HCEC 1CT (cell line): ENCODE measurements at regions not wholly inside any gene's neighbourhood (a gene's known extent, or its start where the extent isn't known, plus 50 kb on each side); places are given as distances from the start of the nearest gene placed in this dataset.

ENCODE experiments used
- DNase-seq: peaks from one replicate; pipeline ENCODE4 v3.0.0-alpha.2; 2017

DNA sequence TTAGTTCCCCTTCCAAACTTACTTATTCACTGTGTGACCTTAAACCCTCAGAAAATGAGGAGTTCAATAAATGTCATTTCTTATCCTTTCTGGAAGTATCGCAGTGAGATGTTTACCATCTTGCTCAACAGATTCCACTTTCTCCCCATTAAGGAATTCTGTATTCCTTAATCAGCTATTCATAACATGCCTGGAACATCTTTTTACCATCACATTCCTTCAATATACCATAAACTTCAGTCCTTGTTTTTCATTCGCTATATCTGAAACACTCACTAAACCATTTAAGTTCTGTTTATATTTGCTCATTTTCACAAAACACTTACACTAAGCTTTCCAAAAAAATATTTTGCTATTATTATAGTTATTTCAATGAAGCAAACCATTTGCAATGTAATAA is 1158.6 kb downstream of the CDH12 start:
- DNase-seq = no peak

DNA sequence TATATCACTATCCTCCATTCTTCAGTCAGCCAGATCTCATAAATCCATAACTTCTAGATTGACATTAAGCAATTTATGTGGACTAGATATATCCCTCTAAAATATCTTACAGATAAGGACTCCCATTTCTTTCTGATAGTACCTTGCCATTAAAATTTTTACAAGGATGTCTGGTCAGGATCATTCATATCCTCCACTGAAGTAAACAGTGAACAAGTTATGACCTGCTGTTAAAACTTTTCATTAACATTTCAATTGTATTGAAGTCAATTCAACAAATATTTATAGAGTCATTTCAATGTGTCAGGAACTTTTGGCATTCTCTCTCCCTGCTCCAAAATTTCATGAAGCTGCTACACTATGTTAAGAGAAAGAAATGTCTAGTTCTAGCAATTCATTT is 1159.6 kb downstream of the CDH12 start:
- no peak for DNase-seq

DNA sequence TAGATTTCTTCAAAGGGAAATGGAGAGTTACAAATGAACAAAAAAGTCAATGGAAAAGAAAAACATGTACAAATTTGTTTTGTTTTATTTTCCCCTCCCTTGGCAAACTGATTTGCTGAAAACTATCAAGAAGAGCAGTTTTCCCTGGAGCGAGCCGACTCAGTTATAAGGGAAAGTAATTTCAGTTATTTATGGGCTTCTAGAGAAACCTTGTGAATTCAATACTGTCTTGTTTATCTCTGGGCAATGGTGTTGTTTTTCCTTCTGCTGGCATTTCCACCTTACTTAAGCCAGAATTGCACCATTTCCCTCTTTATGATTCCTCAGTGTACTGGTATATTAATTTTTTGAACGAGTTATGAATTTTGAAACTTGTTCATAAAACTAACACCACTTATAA is 1163.6 kb downstream of the CDH12 start:
- DNase-seq = peak; percentile 9

DNA sequence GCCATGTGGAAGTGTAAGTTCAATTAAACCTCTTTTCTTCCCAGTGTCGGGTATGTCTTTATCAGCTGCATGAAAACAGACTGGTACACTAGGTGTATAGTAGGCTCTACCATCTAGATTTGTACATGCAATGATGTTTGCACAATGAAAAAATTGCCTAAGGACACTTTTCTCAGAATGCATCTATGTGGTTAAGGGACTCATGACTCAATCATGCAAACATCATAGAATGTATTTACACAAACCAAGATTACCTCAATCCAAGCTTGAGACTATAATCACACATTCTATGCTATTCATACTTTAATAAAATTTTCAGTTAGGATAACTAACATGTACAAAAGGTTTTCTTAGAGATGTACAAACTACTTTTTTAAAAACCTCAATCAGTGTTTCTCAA is 1164.5 kb downstream of the CDH12 start:
- DNase-seq = peak; percentile 78

DNA sequence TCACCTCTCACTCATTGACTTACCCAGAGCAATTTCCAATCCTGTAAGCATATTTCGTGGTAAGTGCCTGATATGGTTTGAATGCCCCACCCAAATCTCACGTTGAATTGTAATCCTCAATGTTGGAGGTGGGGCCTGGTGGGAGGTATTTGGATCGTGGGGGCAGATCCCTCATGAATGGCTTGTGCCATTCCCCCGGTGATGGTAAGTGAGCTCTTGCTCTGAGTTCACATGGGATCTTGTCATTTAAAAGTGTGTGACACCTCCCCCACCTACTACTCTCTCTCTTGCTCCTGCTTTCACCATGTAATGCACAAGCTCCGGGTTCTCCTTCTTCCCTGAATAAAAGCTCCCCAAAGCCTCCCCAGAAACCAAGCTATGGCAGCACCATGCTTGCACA is 1165.5 kb downstream of the CDH12 start:
- no peak for DNase-seq

DNA sequence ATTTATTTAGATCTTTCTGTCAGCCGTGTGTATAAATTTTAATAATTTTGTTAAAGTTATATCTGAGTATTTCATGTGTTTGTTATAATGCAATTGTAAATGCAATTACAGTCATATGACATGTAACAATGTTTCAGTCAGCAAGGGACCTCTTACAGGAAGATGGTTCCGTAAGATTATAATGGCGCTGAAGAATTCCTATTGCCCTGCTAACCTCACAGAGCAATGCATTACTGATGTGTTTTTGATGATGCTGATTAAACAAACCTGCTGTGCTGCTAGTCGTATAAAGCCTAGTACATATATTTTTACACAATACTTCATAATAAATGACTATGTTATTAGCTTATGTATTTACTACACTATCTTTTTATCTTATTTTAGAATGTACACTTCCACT is 1166.4 kb downstream of the CDH12 start:
- DNase-seq = no peak

DNA sequence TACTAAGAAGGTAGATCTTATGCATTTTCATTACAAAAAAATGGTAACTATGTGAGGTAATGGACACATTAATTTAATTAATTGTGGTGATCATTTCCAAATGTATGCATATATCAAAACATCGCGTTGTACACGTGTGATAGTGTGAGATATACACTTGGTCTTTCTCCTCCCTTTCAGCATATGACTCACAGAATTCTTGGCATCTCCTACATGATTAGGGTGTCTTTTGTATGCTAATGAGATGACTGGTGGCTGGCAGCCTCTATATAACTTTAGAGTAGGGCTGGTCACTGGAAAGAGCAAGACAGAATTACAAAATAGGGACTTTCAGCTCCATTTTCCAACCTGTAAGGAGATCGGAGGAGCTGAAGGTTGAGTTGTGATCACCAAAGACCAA is 1167.6 kb downstream of the CDH12 start:
- DNase-seq = peak; percentile 23

DNA sequence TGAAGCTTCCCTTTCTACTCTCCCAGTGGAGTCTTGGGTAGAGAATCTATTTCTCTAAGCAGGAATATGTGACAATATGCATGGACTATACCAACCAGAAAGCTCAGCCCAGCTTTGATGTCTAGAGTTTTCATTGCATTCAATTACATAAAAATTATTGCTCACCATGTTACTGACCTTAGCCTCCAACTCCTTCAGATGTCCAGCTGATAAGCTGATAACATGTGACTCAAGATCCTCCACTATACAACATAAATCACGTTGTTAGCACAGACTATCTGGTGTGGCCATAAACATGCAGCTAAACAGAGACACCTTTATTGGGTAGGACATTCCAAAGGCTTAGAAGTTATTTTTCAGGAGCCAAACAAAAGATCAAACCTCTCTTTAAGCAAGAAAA is 1168.2 kb downstream of the CDH12 start:
- DNase-seq = no peak

DNA sequence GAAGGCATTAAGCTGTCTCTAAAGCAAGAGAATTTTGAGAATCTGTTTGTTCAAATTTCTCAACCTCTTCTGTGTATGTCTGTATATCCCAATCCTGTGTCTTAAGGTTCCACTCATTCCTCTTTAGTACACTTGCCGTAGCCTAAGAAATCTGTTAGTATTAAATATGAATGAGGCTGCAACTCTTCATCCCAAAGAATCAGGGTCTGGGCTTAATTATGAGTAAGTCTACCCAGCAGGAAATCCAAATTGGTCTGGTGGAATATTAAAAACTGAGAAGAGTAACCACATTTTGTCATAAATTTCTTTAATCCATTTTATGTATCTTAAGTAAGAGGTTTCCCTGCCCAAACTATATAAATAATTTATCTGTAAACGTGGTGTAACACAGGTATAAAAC is 1171.2 kb downstream of the CDH12 start:
- no peak for DNase-seq

DNA sequence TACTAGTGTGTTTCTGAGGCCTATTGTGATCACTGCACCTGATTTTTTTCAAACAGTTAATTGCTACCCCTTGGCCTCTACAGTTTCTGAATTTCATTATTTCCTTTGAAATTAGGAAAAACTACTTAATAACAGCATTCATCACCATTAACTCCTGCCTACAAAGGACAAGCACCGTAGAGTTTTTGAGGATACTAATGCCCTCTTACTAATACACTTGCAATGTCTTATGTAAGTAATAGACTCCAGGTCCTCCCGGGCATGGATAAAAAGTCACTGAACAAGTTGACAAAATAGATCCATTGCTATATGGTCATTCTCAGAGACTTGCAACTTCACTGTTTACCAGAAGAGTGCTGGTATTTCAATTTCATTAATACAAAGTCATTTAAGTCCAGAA is 1172.5 kb downstream of the CDH12 start:
- DNase-seq = peak; percentile 64

DNA sequence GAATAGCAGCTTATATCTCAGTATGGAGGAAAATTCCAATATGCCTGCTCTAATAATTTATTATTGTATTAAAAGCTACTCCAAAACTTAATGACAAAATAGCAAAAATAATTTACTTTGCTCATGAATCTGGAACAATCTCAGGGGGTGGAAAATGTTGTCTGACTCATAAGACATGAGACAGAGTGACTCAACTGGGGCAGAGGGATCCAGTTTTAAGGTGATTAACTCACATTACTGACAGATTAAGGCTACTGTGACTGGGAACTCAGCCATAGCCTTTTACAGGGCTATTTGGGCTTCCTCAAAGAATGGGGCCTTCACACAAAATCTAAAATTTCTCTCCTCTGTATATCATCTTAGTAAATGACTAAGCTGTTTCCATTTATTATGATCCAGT is 1172.9 kb downstream of the CDH12 start:
- peak; percentile 92 for DNase-seq

DNA sequence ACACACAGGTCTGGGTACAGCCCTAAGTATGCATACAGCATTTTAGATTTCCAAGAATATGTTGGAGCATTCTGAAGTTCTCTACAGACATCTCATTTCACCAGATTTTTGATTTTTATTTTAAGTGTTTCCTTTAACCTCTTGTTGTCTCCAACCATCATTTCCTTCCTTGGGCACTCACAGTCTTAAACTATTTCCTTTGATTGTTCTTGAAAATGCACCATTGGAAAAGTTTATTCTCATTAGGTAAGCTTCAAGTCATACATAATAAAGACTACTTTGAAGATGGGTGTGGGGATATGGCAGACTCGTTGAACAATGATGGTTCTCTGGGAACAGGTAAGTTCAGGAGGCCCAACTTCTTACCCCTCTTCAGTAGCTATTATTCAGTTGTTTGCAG is 1174.6 kb downstream of the CDH12 start:
- no peak for DNase-seq

DNA sequence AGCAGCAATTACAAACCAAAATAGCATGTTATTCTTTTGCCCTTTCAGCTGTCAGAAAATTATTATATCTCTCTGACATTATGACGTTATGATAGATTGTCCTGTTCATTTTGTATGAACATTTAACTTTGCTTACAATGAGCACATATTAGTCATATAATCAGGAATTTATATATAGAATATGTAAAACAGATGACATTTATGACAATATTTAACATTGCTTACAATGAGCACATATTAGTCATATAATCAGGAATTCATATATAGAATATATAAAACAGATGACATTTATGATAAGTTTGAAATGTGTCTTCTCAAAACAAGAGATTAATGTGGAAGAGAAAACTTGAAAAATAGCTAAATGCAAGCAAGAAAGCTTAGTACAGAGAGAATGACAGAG is 1180.2 kb downstream of the CDH12 start:
- DNase-seq = peak; percentile 6

DNA sequence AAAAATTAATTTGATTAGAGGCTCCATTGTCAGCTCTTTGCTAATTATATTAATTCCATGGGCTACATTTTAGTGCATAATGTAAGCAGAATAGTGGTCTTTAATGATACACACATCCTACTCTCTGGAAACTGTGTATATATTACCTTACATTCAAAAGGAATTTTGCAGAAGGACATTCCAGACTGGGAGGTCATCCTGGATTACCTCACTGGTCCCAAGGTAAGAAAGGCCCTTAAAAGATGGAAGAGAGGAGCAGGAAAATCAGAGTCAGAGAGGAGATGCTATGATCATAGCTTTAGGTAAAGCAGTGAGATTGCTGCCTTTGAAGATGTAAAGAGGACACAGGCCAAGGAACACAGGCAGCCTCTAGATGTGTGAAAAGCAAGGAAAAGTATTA is 1180.8 kb downstream of the CDH12 start:
- no peak for DNase-seq

DNA sequence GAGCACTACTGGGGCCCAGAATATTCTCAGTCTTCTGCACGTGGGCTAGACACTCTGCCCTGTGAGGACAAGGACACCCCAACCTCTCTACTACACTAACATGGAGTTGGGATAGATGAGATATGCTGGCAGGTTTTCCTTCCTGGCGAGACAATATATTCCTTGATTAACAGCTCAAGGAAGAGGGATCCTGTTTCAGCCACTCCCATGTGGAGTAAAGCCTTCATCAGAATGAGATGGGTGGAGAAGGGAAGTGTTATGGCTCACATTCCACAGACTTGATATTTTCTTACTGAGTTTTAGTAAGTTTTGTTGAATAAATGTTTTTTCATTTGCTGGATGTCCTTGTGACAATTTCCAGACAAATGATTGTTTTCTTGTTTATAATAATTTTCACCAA is 1187.6 kb downstream of the CDH12 start:
- no peak for DNase-seq

DNA sequence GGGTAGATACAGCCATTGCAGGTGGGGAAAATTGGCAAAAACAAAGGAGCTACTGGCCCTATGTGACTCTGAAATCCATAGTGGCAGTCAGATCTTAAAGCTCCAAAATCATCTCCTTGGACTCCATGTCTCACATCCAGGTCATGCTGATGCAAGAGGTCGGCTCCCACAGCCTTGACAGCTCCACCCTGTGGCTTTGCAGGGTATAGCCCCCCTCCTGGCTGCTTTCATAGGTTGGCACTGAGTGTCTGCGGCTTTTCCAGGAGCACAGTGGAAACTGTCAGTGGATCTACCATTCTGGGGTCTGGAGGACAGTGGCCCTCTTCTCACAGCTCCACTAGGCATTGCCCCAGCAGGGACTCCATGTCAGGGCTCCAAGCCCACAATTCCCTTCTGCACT is 1190.1 kb downstream of the CDH12 start:
- DNase-seq = no peak

DNA sequence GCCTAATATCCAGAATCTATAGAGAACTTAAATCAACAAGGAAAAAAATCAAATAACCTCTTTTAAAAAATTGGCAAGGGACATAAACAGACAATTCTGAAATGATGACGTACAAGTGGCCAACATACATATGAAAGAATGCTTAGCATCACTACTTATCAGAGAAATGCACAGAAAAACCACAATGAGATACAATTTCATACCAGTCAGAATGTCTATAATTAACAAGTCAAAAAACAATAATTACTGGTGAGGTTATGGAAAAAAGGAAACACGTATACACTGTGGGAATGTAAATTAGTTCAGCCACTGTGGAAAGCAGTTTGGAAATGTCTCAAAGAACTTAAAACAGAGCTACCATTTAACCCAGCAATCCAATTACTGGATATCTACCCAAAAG is 1192.0 kb downstream of the CDH12 start:
- no peak for DNase-seq

DNA sequence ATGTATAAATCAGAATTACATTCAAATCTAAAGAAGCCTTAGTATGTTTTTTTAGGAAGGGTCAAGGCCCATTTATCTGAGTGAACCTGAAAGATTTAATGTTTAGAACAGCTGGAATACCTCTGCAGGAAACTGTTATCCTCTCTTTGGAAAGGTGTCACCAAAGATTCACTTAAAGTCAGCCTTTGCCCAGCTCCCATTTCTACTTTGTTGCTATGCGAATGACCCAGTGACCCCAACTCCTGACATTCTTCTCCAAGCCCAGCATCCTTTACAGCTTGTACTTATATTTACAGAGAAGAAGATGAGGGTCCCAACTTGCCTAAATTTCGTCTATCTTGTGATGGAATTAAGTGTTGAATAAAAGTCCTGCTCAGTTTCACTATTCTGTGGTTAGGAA is 1198.6 kb downstream of the CDH12 start:
- no peak for DNase-seq

DNA sequence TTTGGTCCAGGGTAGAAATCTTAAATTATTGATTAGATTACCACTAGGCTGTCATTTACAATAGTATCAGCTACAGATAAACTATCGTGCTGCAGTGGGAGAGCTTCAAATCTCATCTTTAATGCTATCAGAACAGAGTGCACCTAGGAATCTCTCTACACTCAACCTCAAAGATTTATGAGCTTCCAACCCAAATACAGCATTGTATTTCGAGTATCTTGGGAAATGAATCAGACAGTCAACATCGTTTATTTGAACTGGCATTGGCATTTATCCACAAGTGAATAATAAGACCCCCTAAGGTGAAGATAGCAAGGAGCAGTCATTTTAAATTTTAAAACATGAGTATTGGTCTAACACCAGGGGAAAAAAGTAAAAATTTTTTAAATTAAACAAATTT is 1203.2 kb downstream of the CDH12 start:
- DNase-seq = no peak

DNA sequence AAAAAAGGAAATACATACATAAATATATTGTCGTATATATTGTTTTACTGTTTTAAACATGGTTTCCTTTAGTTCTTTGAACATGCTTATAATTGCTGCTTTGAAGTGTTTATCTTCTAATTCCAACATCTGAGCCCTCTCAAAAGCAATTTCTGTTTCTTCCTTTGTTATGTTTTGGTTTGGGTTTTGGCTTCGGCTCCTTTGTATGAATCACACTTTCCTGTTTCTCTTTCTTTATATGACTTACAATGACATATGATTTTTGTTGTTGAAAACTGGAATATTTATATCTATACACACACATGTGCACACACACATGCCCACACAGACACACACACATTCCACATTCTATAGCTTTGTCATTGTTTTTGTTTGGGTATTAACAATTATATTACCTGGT is 1206.7 kb downstream of the CDH12 start:
- peak; percentile 41 for DNase-seq

DNA sequence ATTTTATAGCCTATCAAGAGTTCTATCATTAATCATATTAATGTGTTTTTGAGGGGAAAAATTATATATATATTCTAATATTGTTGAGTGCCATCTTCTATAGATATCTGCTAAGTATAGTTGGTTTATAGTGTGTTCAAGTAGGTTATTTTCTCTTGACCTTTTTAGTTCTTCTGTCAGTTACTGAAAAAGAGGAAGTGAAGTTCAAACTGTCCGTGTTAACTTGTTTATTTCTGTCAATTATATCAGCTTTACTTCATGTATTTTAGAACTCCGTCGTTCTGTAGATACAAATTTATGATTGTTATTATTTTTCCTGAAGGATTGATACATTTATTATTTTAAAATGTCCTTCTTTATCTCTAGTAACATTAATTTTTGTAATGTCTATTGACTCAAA is 1209.1 kb downstream of the CDH12 start:
- DNase-seq = no peak

DNA sequence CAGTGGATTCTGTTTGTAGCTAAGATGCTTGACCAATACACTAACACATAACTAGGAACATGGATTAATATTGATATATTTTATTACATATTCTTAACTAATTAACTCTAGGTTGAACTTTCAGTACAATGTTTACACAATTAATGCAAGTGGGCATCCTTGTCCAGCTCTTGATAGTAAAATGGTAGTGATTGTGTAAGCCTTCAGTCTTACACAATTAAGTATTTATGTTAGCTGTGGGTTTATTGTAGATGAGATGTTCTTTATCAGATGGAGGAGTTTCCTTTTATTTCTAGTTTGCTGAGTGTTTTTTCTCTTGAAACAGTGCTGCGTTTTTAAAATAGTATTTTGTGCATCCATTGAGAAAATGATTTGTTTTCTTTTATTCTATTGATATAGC is 1210.8 kb downstream of the CDH12 start:
- DNase-seq = peak; percentile 10

DNA sequence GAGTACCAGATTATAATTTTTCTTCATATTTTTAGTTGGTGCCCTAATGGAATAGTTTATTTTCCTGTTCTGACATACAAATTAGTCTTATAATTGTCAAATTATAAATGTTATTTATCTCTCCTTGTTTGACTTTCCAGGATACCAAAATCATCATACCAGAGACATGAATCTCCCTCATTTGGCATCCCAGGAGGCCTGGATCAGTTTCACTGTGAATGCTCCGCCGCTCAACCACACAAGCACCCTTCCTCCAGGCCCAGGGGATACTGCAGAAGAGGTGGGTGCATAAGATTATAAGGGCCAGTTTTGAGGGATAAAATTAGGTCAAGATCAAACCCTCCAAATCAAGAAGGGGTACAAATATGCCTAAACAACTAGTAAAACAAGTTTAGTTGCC is 1229.3 kb downstream of the CDH12 start:
- DNase-seq = no peak

DNA sequence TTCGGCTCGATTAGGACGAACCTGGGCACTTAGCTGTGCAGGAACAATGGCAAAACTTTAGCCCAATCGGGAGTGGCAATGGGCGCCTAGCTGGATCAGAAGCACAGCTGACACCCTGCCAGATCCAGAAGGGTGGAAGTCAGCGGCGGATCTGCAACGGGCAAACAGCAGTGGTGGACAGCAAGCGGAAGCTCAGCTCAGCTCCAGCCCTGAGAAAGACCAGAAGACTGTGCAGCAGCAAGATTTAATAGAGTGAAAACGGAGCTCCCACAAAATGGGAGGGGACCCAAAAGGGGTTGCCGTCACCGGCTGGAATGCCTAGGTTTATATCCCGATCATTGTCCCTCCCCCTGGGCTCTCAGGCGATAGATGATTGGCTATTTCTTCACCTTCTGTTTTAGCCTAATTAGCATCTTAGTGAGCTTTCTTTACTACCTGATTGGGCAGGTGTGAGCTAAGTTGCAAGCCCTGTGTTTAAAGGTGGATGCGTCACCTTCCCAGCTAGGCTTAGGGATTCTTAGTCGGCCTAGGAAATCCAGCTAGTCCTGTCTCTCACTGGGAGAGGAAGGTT is 1237.9 kb downstream of the CDH12 start:
- no peak for DNase-seq

DNA sequence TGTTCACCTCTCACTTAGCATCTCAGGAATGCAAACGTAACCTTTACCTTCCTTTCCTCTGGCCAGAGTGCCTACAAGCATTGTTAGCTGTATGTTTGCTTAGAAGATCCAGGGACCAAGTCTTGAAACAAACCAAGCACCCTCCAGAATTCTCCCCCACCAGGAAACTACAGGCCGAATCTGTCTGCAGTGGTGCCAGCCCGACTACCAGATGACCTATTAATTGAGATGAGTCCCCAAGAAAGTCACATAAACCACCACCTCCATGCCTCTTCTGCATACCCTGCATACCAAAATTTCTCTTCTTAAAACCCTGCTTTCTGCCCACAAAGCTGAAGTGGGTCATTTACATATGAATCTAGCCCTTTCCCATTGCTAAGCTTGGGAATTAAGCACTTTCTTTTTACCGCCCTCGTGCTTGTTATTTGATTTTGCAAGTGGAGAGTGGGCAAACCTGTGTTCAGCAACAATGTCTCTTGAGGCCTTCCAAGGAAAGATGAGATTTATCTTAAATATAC is 1239.1 kb downstream of the CDH12 start:
- no peak for DNase-seq

DNA sequence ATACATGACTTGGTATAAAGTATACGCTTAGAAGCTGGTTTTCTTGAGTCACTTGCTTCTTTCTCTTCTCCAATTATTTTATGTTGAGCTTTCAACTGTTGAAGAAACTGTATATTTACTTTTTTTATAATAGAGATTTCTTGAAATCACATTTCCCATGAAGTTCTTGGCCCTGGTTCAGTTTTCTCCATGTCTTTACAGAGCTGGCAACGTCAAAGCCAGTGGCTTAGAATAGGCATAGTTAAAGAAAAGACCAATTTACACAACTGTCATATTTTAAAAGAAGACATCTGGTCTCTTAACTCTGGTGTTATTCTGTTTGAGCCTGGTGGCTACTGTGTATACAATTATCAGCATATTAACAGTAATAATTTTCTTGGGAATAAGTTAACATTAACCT is 1249.3 kb downstream of the CDH12 start:
- no peak for DNase-seq
